Bronchial epithelial cell (primary cell): ENCODE measurements at regions not wholly inside any gene's neighbourhood (a gene's known extent, or its start where the extent isn't known, plus 50 kb on each side); places are given as distances from the start of the nearest gene placed in this dataset.

Experiments
- DNase-seq: peaks from one replicate; pipeline ENCODE4 v3.0.0-alpha.2; 2010; ENCODE audit warnings: low read depth
- FAIRE-seq: peaks from 2 replicates; lab custom pipeline; 2011; peaks lifted over from hg19 to GRCh38; lab: Jason Lieb, UNC
- H3K27me3 ChIP-seq: 2 replicates; pipeline ENCODE4 v1.5.1; 2011; ENCODE audit warnings: low read length; ENCODE audit not compliant: control insufficient read depth, insufficient read depth
- H3K36me3 ChIP-seq: 2 replicates; pipeline ENCODE4 v1.5.1; 2011; ENCODE audit warnings: low read length; ENCODE audit not compliant: control insufficient read depth, insufficient read depth
- H3K4me3 ChIP-seq: 2 replicates; pipeline ENCODE4 v1.5.1; 2011; ENCODE audit warnings: mild to moderate bottlenecking, low read depth, low read length, control low read depth
- CTCF ChIP-seq: IDR thresholded peaks from 2 replicates; pipeline ENCODE4 v1.5.1; 2011; ENCODE audit warnings: mild to moderate bottlenecking, moderate library complexity, low read length, control low read depth, inconsistent platforms; ENCODE audit not compliant: insufficient read depth, severe bottlenecking

- no peak for DNase-seq
- no peak overlapping the region for H3K4me3 ChIP-seq
- no peak for FAIRE-seq
- TF ChIP-seq CTCF, result no peak
- H3K36me3 ChIP-seq, result no peaks in the 10 kb centered on the region
- no peaks in the 10 kb centered on the region for H3K27me3 ChIP-seq
These were observed 50.0 kb upstream of the ZNF280D start for GRCh38 chr15:56783156-56783856.
